Panc1 (cell line): ENCODE measurements at regions not wholly inside any gene's neighbourhood (a gene's known extent, or its start where the extent isn't known, plus 50 kb on each side); places are given as distances from the start of the nearest gene placed in this dataset.

ENCODE experiments used
- CTCF ChIP-seq: fragments of 450-650 bp; IDR thresholded peaks from 2 replicates; pipeline ENCODE4 v1.5.1; 2017; ENCODE audit warnings: mild to moderate bottlenecking
- TCF7L2 ChIP-seq: IDR thresholded peaks from 2 replicates; pipeline ENCODE4 v1.6.1; 2011; ENCODE audit warnings: mild to moderate bottlenecking, low read depth, low read length, inconsistent platforms

GRCh38 chr3:18704326-18704725 lies 279.2 kb upstream of the SATB1 start:
- no peak for TF ChIP-seq CTCF
- TF ChIP-seq TCF7L2: no peak
